ENCODE measurements at regions not wholly inside any gene's neighbourhood (a gene's known extent, or its start where the extent isn't known, plus 50 kb on each side); places are given as distances from the start of the nearest gene placed in this dataset.

- TF ChIP-seq ETV6 (CRISPR knock-in tag; IDR thresholded peaks at IDR 0.05) (no peak), ZNF423 (CRISPR knock-in tag; IDR thresholded peaks at IDR 0.05) (no peak), ZMAT4 (CRISPR knock-in tag; IDR thresholded peaks at IDR 0.05) (no peak), ZNF219 (CRISPR knock-in tag; IDR thresholded peaks at IDR 0.05; ENCODE audit: borderline replicate concordance) (no peak), SMAD4 (CRISPR knock-in tag; IDR thresholded peaks at IDR 0.05) (no peak), HMGA2 (CRISPR knock-in tag; IDR thresholded peaks at IDR 0.05) (no peak), KAT7 (CRISPR knock-in tag; IDR thresholded peaks at IDR 0.05; ENCODE audit: borderline replicate concordance) (no peak), ZNF121 (CRISPR knock-in tag; IDR thresholded peaks at IDR 0.05) (no peak), ZNF396 (CRISPR knock-in tag; IDR thresholded peaks at IDR 0.05; ENCODE audit: borderline replicate concordance) (no peak), MYBL2 (CRISPR knock-in tag; IDR thresholded peaks at IDR 0.05) (no peak), ZNF281 (CRISPR knock-in tag; IDR thresholded peaks at IDR 0.05) (no peak)
Observed at GRCh38 chr1:70707214-70707613, 296.1 kb downstream of the CTH start (continued).

- Mint-ChIP-seq H3K9me3 (no peaks in the 10 kb centered on the region), H3K4me3 (no peak overlapping the region), H3K4me1 (peaks cover 5% of the 10 kb centered on the region), H3K27me3 (ENCODE audit: low read depth) (no peaks in the 10 kb centered on the region), H3K36me3 (no peaks in the 10 kb centered on the region), H3K27ac (no peak overlapping the region)
- DNase-seq (ENCODE audit: low spot score) (no peak), ATAC-seq (peak; percentile 90)
- ChIA-PET CTCF (no interaction called here), POLR2A (no interaction called here)
- TF ChIP-seq ZNF425 (CRISPR knock-in tag; conservative IDR thresholded peaks at IDR 0.05), result no peak
- TF ChIP-seq ATF2 (CRISPR knock-in tag; IDR thresholded peaks at IDR 0.05; ENCODE audit: borderline replicate concordance, low read depth), result no peak
- no peak for TF ChIP-seq RORB (CRISPR knock-in tag; IDR thresholded peaks at IDR 0.05)
- TF ChIP-seq ZNF396 (CRISPR knock-in tag; IDR thresholded peaks at IDR 0.05; ENCODE audit: borderline replicate concordance), result no peak
- no peak for TF ChIP-seq PREB (CRISPR knock-in tag; IDR thresholded peaks at IDR 0.05; ENCODE audit: borderline replicate concordance)
- TF ChIP-seq PRRX2 (CRISPR knock-in tag; IDR thresholded peaks at IDR 0.05), result no peak
- no peak for TF ChIP-seq ZNF263 (CRISPR knock-in tag; IDR thresholded peaks at IDR 0.05; ENCODE audit: low read depth)
- no peak for TF ChIP-seq AR (CRISPR knock-in tag; IDR thresholded peaks at IDR 0.05)
- TF ChIP-seq RELA (CRISPR knock-in tag; IDR thresholded peaks at IDR 0.05; ENCODE audit: borderline replicate concordance), result no peak
Observed at GRCh38 chr1:70714149-70714548, 303.1 kb downstream of the CTH start.

Data from WTC11 (cell line).